ENCODE measurements at regions not wholly inside any gene's neighbourhood (a gene's known extent, or its start where the extent isn't known, plus 50 kb on each side); places are given as distances from the start of the nearest gene placed in this dataset.

DNA sequence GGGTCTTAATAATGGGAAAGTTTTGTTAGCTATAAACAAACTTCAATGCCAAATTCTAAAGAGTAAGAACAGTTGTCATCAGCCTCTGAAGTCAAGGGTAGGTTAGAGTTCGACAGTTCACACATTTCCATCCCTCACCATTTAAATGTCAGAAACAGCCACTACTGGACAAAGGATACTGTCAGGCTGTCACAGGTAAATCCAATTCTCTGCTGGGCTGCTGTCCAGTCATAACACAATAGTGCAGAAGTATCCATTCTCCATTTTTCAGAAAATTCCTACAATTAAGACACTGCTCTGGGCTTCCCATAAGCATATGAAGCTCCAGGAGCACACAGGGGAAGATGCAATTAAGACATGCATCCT is 221.4 kb downstream of the RPS29 start:
- Mint-ChIP-seq H3K36me3 (no peaks in the 10 kb centered on the region), H3K27ac (no peak overlapping the region), H3K4me3 (no peak overlapping the region), H3K9me3 (peaks cover under 1% of the 10 kb centered on the region), H3K4me1 (no peaks in the 10 kb centered on the region)
- DNase-seq (ENCODE audit: low spot score in 2 of 2) (no peak), ATAC-seq (no peak)

DNA sequence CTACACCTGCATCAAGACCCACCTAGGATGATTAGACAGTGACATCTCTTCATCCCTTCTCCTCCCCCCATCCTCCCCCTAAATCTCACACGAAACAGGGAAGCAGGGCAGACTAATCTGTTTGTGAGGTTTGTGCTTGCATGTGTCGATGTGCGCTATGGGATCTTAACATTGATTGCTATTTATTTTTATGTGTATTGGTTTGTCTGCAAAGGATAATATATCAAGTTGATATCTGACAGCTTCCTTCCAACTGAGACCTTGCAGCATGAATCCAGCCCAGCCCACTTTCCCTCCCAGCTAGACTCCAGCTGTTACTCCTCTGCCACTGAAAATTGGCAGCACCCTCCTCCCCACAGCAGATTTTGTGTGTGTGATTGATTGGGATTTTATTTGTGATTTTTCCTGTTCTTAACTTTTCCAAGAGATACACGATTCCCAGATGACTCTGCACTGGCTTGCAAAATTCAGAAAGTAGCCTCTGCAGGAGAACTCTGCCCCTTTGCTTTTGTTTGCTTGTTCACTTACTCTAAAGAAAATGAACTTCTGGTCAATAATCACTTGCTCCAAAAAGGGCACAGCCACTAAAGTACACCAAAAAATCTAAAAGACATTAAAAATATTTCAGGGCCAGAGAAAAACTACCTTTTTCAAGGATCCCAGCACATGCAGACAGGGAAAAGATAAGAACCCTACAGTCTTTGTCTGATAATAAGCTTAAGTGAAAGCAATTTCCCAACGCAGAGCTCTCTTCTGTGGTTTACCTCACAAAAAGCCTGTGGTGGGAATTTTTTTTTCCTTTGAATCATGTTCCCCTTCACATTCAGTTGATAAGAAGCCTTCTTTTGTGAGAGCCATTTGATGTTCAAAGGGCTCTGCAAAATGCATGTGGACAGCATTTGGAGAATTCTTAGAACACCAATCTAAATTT is 222.1 kb downstream of the RPS29 start:
- H3K27ac Mint-ChIP-seq: no peak overlapping the region
- no peak overlapping the region for H3K4me3 Mint-ChIP-seq
- DNase-seq (ENCODE audit: low spot score in 2 of 2) (no peak), ATAC-seq (no peak)
- peaks cover 5% of the 10 kb centered on the region for H3K9me3 Mint-ChIP-seq
- no peaks in the 10 kb centered on the region for H3K4me1 Mint-ChIP-seq
- no peaks in the 10 kb centered on the region for H3K36me3 Mint-ChIP-seq

DNA sequence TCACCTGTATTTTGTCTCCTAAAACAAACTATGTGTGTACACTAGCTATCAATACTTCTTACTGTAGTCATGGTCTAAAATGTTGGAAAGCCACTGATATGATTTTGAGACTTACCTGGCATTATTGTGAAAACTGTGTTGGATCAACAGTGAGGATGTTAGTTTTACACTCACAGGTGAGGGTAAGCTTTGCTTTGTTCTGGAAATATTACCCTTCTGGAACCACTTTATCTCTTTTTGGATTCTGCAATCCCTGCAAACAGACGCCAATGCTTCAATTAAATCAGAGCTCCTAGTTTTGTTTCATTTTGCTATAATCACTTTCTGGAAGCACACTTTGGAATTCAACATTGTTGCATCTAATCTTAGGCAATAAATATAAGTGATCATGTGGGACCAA is 223.3 kb downstream of the RPS29 start:
- Mint-ChIP-seq H3K4me1 (no peaks in the 10 kb centered on the region), H3K4me3 (no peak overlapping the region), H3K36me3 (no peaks in the 10 kb centered on the region), H3K9me3 (peaks cover 5% of the 10 kb centered on the region), H3K27ac (no peak overlapping the region)
- ATAC-seq: no peak
- DNase-seq (ENCODE audit: low spot score in 2 of 2): no peak

DNA sequence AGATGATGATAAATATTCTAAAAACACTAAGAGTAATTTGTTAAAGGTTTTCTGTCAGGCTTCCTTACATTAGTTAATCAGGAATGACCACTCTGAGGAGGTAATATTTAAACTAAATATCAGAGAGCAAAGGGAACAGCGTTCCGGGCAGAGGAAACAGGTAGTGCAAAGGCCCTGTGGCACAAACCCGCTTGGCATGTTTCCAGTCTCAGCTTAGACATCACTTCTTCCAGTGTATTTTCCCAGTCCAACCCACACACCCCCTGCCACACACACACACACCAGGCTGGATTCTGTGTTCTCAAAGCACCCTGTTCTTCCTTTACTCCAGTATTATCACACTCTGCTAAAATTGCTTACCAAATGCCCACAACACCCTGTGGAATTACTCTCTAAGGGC is 247.1 kb downstream of the RPS29 start:
- no peak for DNase-seq (ENCODE audit: low spot score in 2 of 2)
- ATAC-seq: no peak
- Mint-ChIP-seq H3K4me3 (no peak overlapping the region), H3K27ac (no peak overlapping the region), H3K36me3 (no peaks in the 10 kb centered on the region), H3K4me1 (no peaks in the 10 kb centered on the region), H3K9me3 (no peaks in the 10 kb centered on the region)

DNA sequence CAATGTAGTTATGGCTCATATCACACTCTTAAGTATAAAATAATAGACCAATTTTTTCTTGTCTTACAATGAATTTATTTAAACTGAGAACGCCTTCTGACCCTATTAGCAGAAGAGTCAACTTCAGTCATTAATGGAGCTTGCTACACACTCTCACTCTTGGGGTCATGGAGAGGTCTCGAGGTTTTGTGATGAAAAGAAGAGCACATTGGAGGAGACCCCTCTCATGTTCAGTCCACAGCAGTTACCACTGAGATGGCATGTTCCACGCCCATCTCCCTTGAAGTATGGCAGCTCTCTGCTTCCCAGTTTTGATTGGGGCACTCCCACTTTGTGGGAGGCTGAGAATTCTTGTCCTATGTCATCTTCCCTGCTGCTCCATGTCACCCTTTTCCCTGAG is 266.4 kb downstream of the RPS29 start:
- DNase-seq (ENCODE audit: low spot score in 2 of 2) (no peak), ATAC-seq (no peak)

DNA sequence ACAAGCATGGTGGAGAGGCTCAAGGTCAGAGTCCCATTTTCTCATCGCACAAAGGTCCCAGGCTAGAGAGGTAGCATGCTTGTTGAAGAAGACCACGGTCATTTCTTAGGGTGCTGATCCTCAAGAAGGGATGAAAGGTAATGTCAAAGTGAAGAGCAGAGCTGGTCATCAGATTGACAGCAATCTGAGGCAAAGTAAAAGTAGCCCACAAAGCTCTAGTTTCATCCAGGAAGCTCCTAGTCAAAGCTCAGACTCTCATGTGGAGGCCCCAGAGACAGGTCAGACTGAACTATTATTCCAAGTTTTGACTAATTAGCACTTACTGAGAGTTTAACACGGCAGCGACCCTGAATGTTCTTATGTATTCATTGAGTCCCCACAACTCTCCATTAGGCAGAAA is 270.6 kb downstream of the RPS29 start:
- DNase-seq (ENCODE audit: low spot score in 2 of 2) (no peak), ATAC-seq (no peak)
- Mint-ChIP-seq H3K36me3 (no peaks in the 10 kb centered on the region), H3K27ac (no peak overlapping the region), H3K4me3 (no peak overlapping the region), H3K9me3 (no peaks in the 10 kb centered on the region), H3K4me1 (no peaks in the 10 kb centered on the region)

More for the DNA sequence above, 266.4 kb downstream of the RPS29 start:
- Mint-ChIP-seq H3K4me3 (no peak overlapping the region), H3K27ac (no peak overlapping the region), H3K9me3 (no peaks in the 10 kb centered on the region), H3K4me1 (no peaks in the 10 kb centered on the region), H3K36me3 (no peaks in the 10 kb centered on the region)

DNA sequence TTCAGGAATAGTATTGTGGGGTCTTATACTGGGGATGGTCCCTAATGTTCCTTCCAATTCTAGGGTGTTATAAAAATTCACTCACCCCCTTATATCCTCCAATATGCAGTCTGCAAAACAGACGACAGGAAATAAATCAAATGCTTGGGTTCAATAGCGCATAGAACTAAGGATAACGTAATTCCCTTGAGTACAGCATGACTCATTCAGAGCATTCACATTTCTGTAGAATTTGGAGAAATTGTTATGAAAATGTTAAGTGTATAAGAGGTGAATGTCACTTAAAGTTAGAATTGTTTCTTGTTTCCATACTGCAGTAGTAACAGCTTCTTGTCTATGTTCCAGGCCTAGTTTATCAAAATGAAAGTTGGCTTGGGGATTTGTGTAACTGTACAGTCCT is 271.4 kb downstream of the RPS29 start:
- no peaks in the 10 kb centered on the region for H3K36me3 Mint-ChIP-seq
- no peak for ATAC-seq
- H3K4me1 Mint-ChIP-seq: no peaks in the 10 kb centered on the region

DNA sequence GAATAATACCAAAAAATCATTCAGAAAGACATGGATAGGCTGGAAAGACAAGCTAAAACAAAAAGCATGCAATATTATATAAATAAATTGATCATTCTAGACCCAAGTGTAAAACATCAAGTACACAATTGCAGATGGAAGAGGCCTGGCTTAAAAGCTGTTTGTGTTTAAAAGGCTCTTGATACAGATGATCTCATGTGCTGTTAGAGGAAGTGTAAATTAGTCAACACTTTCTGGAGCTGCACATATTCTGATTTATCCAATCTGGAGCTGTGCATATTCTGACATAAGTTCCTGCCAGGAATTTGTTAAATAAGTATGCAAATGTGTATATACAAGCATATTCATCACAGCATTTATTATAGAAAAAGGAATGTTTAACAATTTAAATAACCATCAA is 273.1 kb downstream of the RPS29 start:
- DNase-seq (ENCODE audit: low spot score in 2 of 2) (no peak), ATAC-seq (no peak)
- no peak overlapping the region for H3K4me3 Mint-ChIP-seq
- H3K36me3 Mint-ChIP-seq: no peaks in the 10 kb centered on the region
- H3K4me1 Mint-ChIP-seq: no peaks in the 10 kb centered on the region
- H3K9me3 Mint-ChIP-seq: no peaks in the 10 kb centered on the region
- H3K27ac Mint-ChIP-seq: no peak overlapping the region

More for the DNA sequence above, 271.4 kb downstream of the RPS29 start:
- no peak for DNase-seq (ENCODE audit: low spot score in 2 of 2)
- Mint-ChIP-seq H3K9me3 (no peaks in the 10 kb centered on the region), H3K27ac (no peak overlapping the region), H3K4me3 (no peak overlapping the region)

DNA sequence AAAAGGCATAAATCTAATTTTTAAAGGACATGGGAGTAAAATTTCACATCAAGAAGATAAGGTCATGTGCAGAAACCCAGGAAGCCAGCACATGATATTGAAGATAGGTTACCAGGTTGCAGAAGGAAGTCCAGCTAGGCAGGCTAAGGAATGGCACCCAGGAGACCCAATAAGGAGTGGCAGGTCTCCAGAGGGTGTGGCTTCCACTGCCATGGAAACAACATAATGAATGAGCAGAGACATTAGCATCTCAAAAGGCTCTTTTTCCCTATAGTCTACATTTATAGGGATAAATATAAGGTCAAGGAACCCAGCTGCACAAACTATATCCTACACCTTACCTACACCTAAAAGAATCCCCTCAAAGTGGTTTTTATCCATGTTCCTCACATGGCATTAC is 275.9 kb downstream of the RPS29 start:
- no peaks in the 10 kb centered on the region for H3K4me1 Mint-ChIP-seq
- no peak for ATAC-seq
- H3K36me3 Mint-ChIP-seq: no peaks in the 10 kb centered on the region
- no peak for DNase-seq (ENCODE audit: low spot score in 2 of 2)
- H3K27ac Mint-ChIP-seq: no peak overlapping the region
- no peaks in the 10 kb centered on the region for H3K9me3 Mint-ChIP-seq
- H3K4me3 Mint-ChIP-seq: no peak overlapping the region

DNA sequence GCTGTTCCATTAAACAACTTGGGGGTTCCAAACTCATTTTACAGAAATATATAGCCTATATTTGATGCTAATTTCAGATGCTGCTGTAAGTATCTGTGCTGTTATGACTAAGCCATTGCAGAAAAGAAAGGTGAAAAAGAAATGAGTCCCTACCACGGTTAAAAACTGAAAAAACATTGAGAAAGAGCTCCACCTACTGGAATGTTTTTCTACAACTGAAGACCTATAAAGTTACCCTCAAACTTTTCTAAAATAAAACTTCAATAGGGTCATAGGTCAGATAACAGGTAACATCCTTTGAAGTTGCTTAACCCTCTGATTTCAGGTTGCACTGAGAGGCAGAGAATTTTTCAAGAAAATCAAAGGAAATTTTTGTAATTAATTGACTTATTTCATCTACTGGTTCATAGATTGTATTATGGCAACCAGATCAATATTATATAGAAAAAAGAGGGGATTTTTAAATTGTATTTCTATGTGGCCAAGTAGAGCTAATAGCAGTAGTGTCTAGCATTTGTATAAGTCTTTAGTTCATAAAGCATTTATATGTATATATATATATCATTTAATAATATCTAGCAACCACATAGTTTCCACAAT is 279.9 kb downstream of the RPS29 start:
- Mint-ChIP-seq H3K4me3 (no peak overlapping the region), H3K36me3 (no peaks in the 10 kb centered on the region), H3K27ac (no peak overlapping the region), H3K4me1 (no peaks in the 10 kb centered on the region), H3K9me3 (peaks cover 2% of the 10 kb centered on the region)
- ATAC-seq: peak; percentile 49
- DNase-seq (ENCODE audit: low spot score in 2 of 2): no peak

DNA sequence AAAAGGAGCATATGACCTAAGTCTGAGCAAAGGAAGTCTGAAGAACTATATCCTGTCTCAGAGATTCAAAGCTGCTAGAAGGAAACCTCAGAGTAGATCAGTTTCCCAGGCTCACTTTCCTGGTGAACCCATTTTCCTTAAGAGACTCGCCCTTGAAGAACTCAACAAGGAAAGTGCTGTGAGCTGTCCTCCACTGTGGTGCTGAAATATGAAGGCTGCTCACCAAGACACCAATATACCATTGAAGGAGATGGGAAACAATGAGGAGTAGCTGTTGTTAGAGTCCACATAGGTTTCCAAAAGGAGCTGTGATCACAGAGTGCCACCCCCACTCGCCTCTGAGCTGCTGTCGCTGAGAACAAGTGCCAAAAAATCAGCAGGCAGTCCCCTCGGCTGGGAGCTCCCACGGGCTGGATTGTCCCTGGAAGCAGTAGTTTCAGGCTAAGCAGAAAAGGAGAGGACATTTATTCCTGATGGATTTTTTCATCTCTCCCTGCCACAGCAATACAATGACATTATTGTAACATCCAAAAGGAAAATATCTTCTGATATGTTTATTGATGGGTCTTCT is 282.1 kb downstream of the RPS29 start:
- DNase-seq (ENCODE audit: low spot score in 2 of 2) (no peak), ATAC-seq (no peak)
- Mint-ChIP-seq H3K27ac (no peak overlapping the region), H3K4me3 (no peak overlapping the region), H3K9me3 (peaks cover 2% of the 10 kb centered on the region), H3K36me3 (no peaks in the 10 kb centered on the region), H3K4me1 (no peaks in the 10 kb centered on the region)

DNA sequence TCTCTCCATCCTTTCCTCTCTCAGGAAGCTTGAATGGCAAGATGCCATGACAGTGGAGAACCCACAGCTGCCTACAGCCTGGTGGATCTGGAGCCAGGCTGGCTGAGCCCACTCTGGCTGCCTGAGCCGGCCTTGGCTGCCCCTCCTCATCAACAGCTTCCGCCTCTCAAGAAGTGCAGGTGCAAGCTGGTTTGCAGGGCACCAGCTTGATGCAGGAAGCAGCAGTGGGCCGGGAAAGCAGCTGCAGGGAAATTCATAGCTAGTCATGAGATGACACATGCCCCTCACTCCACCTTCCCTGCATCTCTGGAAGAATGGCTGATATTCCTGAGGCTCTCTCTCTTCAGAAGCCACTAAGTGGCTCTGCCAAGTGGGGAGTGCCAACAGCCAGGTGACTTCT is 289.1 kb downstream of the RPS29 start:
- H3K36me3 Mint-ChIP-seq: no peaks in the 10 kb centered on the region
- ATAC-seq: no peak
- no peak for DNase-seq (ENCODE audit: low spot score in 2 of 2)
- H3K9me3 Mint-ChIP-seq: no peaks in the 10 kb centered on the region
- no peaks in the 10 kb centered on the region for H3K4me1 Mint-ChIP-seq
- H3K27ac Mint-ChIP-seq: no peak overlapping the region
- no peak overlapping the region for H3K4me3 Mint-ChIP-seq

DNA sequence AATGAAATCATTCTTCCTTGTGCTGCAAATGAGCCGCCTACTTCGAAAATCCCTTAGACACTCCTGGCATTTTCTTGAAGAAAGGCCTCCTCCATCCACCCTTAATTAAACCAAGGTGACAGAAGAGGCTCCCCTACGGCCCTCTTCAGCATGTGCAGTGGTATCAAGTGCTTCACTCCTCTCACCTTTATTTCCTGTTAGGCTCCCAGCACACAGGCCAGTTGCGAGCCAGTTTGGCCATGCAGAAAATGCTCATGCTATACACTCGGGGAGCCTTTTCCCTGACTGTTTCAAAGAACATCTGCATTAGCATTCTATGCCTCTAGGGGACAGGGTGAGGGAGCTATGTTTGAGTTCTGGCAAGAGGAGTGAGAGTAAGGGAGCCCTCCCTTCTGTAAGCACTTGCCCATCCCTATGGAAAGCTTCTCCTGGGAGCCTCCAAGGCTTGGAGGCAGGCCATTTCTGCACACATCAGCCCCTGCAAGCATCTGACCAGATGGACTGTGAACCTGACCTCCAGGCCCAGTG is 291.5 kb downstream of the RPS29 start:
- DNase-seq (ENCODE audit: low spot score in 2 of 2) (no peak), ATAC-seq (no peak)
- Mint-ChIP-seq H3K27ac (no peak overlapping the region), H3K9me3 (no peaks in the 10 kb centered on the region), H3K4me3 (no peak overlapping the region), H3K36me3 (no peaks in the 10 kb centered on the region), H3K4me1 (no peaks in the 10 kb centered on the region)

DNA sequence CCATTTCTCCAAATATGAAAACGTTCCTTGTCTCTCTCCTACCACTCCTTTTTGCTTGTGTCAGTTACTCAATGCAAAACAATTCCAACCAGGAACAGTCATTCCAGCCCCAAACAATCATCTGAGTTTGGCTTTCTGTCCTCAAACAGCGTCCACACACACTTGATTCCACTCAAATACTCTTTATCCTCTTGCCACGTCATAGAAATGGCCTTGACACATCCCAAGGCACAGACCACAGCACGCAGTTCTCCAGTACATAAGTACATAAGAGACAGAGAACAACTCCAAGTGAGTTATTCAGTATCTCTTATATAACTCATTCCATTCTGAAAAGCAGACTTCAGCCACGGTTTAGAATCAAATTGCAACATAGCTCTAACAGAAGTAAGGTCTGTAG is 299.2 kb downstream of the RPS29 start:
- ATAC-seq (no peak), DNase-seq (ENCODE audit: low spot score in 2 of 2) (no peak)
- no peaks in the 10 kb centered on the region for H3K36me3 Mint-ChIP-seq
- no peaks in the 10 kb centered on the region for H3K4me1 Mint-ChIP-seq
- H3K27ac Mint-ChIP-seq: no peak overlapping the region
- no peak overlapping the region for H3K4me3 Mint-ChIP-seq
- no peaks in the 10 kb centered on the region for H3K9me3 Mint-ChIP-seq

DNA sequence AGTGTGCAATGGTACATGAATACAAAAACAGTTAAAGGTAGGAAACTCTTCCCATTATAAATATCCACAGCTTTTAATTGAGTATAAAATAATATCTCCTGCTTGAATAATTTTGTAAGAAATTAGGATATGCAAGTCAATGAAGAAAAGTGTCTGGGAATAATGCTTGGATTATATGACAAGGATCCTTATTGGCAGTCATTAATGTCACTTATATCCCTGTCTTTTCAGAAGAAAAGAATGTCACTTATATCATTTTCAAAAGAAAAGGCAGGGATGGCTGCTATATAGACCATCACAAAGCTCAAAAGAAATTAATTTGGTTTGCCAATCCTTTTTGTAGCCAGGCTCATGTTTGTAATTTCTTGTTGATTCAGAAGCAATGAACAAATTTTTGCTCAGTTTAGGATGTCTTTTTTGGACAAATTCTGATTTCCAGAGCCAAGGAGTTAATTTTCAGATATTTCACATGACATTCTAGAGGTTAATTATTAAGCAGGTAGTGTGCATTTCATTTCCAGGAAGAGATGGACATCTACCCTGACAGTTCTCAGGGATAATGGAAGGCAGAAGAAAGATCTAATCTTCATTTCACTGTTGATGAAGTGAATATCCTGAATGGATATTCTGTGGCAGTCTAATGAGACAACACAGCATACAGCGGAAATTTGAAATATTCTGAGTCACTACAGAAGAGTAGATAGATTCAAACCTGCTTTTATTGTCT is 299.8 kb downstream of the RPS29 start:
- DNase-seq (ENCODE audit: low spot score in 2 of 2) (no peak), ATAC-seq (no peak)
- H3K36me3 Mint-ChIP-seq: no peaks in the 10 kb centered on the region
- H3K4me3 Mint-ChIP-seq: no peak overlapping the region
- no peaks in the 10 kb centered on the region for H3K9me3 Mint-ChIP-seq
- H3K4me1 Mint-ChIP-seq: no peaks in the 10 kb centered on the region
- no peak overlapping the region for H3K27ac Mint-ChIP-seq

Measured in stimulated activated effector memory CD8-positive, alpha-beta T cell treated with anti-CD3 and anti-CD28 coated beads, Interleukin-12 subunit alpha, Interleukin-12 subunit beta, amount 100 ng/mL, for 72 hours (primary cell).